ENCODE measurements at regions not wholly inside any gene's neighbourhood (a gene's known extent, or its start where the extent isn't known, plus 50 kb on each side); places are given as distances from the start of the nearest gene placed in this dataset.

DNA sequence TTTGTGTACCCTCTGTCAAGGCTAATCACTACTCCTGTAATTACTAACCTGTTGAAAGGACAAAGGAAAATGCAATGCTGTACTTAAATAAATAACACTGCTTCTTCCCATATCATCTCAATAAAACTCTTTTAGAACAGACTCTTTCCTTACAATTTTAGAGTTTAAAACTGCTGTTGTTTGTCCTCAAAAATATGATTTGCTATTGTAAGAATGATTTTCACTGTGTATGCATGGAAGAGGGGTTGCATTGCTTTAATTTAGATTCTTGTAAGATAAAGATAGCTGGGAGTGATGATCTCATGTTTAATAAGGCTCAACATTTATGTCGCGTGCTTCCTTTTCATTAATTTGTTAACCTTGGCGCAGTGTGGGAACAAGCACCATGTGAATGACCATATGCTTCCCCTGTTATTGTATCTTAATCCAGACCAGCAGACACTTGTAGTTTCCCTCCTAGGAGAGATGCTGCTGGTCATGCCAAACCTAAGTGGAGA, 89.8 kb upstream of the ATXN1 start:
- no peak for DNase-seq (ENCODE audit: low spot score)

DNA sequence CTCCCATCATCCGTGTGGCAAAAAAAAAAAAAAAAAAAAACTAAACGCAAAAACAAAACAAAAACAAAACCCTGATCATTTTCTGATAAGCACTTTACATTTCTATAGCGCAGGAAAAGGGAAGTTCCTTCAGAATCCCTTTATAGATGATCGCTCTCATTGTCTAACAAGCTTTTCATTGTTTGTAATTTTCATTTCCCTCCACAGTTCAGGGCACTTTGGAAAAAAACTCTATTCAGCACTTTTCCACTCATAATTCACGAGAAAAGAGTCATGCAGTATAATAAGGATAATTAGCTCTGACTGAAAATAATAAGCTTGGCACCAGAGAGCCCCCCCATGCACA, 89.4 kb upstream of the ATXN1 start:
- DNase-seq (ENCODE audit: low spot score), result no peak

DNA sequence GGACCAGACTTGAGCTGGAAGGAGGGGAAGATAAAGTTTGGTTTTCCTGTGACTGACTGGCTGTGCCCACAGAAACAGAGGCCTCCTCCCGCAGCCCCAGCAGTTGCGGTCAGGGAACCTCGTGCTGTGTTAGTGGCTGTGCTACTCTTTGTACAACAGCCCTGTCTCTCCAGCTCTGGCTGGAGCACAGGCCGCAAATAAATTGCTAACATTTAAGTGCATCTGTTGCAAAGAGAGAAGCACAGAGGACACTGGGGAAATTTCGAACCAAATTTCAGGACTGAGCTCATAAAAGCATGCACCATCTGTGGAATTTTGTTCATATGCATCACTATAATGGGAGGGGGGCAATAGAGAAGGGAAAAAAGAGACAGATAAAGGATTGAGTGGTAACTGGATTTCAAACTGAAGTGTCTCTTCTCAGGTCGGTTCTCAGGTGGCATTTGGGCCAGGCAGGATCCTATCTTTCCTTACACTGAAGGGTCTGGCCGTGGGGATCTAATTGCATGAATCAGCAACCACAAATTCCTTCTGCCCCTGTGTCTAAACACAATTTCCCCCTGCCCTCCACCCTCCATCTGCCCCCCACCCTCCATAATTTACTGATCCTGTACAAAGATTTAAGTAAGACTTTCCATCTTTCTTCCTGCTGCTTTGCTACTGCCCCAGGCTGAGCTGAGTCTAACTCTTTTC, 88.9 kb upstream of the ATXN1 start:
- DNase-seq (ENCODE audit: low spot score), result no peak

DNA sequence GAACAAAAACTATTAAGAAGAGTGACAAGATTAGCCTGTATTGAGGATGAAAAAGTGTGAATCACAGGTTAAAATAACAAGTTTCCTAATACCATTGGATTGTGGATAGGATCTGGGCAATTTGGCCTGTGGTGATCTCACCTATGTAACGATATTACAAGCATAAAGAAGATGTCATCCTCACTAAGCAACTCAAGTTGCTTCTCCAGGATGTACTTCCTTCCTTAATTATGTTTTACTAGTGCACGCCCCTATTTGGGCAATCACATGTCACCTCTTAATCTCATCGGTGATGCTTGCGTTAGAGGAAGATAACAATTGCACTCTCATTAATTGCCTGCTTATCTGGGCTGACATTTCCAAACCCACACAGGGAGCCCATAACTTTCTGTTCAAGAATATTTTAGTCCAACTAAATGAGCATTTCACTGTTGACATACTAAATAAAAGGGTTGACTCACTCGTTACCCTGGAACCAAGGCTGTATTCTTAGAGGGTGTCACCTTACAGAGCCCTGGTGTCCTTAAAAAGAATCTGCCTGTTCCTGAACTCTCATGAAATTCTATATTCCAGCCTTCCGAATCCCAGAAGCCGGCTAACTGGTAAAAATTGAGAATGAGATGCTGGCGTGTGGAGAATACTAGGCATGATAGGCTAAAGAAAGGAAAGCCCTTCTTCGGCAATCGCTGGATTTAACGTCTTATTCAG, 88.2 kb upstream of the ATXN1 start:
- DNase-seq (ENCODE audit: low spot score), result no peak

DNA sequence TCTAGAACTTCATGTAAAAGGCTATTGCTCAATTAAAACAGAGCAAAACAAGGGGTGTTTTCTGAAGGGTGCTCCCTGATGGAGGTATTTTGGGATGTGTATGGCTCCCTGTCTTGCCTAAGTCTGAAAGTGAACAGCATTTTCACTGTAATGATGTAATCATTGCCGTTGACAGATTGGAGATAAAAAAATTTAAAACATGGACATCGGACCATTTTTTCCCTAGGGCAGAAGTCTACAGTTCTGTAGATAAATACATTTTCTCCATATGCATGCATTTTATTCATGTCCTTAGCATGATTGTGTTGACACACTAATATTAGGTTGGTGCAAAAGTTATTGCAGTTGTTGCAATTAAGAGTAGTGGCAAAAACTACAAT, 85.1 kb upstream of the ATXN1 start:
- no peak for DNase-seq (ENCODE audit: low spot score)

DNA sequence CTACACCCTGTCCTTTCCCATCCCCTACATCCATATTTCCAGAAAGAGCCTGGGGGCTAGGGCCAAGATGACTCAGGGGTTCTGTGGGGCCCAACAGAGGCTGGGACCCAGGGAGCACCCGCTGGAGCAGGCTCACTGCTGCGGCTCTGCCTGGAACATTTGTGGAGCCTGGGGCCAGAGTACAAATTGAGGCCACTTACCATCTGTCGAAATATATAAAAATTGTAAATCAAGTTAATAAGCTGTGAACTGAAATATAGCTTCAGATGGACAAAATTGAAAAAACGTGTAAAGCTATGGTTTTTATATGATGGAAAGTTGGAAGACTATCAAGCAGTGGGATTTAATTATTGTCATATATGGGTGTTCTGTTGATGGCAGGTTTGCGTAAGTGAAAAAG, 82.9 kb upstream of the ATXN1 start:
- no peak for DNase-seq (ENCODE audit: low spot score)

DNA sequence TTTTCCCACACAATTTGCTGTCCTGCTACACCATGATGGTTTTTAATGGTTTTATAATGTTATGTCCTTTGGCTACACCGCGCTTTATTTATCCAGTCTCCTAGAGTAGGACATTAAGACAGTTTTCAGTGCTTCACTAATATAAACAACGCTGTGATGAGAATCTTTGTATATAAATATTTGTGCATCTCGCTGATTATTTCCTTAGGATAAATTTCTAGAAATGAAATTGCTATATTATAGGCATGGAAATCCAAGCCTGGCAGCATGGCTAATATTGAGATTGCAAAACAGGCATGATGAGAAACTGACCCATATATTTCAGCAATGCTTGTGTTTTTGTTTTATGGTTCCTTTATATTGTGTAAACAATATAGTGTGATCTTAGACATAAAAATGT, 81.4 kb upstream of the ATXN1 start:
- no peak for DNase-seq (ENCODE audit: low spot score)

DNA sequence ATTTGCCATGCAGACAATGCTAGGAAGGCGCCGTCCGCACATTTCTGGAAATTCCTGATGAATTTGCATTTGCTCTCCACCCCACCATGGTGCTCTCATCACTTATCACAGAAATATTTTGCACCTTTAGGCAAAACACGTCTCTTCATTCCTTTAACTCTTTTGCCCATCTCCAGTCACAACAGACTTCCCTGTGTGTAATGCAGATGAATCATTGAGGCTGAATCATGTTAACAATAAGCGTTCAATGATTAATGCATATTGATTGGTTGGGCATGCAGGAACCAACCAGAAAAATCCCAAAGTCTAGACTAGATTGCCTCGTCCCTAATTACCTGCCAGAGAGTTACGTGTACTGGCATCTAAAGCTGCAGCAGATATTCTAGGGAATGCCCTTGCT, 80.0 kb upstream of the ATXN1 start:
- no peak for DNase-seq (ENCODE audit: low spot score)

DNA sequence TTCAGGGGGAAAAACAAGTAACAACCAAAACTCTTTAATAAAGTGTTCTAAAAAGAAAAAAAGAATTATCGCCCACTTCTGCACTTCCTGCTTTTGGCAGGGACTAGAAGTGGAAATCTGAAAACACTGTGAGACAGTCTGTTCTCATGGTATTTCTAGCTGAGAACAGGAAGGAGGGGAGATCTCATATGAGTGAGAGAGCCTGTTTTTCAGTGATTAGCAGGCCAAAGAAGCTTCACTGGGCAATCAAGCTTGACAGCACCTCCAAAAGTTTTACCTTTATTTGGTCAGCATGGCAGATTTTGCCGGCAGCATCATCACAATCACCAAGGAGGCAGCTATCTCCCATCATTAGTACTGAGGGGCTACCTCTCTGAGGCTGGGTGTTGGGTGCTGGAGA, 79.5 kb upstream of the ATXN1 start:
- DNase-seq (ENCODE audit: low spot score), result no peak

DNA sequence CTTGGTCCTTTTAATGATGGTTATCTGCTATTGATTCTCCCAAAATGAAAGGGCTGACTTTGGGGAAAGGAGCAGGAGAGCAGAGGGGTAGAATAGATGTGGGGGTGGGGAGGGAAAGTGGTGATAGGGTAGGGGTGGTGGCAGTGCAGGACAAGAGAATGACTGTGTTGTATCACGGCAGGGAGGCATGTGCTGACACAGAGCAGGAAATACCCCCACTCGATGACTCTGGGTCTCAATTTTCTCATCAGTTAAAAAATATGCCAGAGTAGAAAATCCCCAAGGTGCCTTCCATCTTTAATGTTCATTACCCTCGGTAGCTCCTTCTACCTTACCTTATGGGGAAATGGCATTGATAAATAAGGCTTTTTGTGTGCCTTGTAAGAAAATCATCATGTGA, 79.0 kb upstream of the ATXN1 start:
- no peak for DNase-seq (ENCODE audit: low spot score)

DNA sequence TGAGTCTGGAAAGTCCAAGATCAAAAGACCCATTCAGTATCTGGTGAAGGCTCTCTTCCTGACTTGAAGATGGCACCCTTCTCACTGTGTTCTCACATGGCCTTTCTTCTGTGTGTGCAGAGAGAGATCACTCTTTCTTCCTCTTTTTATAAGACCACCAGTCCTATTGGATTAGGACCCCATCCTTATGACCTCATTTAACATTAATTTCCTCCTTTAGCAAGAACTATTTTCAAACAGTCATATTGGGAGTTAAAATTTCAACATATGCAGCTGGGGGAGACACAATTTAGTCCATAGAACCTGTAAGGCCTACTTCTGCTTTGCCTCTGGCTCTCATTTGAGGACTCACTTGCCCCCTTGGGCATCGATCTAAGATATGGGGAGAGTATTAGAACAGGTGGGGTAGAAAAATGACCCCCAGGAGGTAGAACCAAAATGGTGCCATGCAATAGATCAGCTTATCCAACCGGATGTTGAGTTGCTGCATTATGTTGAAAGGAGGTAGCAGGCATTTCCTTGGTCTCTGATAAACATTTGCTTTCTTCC, 78.4 kb upstream of the ATXN1 start:
- no peak for DNase-seq (ENCODE audit: low spot score)

DNA sequence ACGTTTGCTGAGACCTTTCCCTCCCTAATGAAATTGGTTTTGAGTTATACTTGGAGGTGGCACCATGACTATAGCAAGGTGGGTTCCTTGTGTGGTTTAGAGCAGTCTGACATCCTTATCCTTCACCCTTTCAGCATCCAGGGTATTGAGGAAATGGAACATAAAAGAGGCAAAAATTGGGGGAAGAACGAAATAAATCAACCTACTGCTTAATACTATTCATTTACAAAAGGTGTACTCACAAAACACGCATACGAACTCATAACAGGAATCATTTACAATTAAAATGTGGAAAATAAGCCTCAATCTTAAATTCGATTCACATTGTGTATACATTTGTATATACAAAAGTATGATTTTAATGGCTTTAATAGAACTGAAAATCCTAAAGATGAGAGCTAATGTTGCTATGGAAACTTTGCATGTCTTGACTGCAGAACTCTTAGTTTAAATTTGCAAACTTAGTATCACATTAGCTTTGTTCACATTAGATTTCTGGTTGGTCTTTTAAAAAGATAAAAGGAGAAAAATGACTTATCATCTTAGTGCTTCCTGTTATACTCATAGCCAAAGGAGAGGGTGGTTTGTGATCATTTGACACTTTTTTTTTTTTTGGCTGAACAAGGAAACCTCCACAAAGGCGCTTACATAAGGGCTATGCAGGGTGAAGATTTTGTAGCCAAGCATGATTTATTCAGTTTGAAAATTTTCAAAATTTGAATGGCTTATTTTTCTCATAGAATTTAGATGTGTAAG, 76.1 kb upstream of the ATXN1 start:
- DNase-seq (ENCODE audit: low spot score), result no peak

DNA sequence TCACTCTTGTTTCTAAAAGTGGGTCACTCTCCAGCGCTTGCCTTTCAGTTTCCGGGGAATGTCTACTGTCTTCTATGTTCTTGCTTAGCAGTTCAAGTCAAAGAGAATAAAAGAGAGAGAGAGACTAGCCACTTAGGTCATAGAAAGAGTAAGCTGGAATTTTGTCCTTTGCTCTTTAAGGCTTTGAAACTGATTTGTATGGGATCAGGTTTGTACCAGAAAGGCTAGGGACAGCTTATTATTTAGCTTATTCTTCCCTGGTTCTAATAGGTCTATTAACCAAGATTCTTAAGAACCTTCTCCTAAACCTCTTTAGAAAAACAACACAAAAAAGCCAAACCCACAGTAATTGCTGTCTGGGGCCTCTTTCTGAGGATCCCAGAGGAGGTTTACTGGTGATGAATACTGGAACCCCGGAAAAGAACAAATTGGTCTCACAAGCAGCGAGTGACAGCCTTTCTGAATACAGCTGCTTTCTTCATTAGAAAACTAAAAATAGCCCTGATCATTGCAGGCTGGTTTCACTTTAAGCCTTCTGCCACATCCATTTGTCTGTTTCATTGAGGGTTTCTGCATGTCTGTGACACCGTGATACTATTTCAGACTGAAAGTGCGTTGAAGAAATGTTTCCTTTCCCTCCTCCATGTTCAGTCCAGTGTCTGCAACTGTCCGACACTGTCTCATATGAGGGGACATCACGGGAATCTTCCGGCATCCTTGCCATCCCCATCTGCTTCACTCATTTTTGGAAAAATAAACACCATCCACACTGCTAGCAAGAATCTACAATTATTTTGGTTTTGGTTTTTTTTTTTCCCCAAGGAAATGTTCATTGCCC, 75.1 kb upstream of the ATXN1 start:
- no peak for DNase-seq (ENCODE audit: low spot score)

DNA sequence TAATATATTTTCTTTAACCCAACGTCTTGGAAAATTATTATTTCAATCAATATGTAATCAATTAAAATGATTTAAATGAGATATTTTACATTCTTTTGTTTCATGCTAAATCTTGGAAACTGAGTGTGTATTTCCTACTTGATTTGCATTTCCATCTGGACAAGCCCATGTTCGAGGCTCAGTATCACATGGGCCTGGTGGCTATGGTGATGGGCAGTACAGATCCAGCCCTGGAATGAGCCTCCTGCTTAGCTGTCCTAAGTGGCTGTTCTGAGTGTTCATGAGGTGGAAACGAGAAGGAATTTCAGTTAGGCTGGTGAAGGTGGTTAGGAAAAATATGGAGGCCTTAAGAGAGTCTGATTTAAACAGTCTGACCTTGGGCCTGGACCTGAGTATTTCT, 73.0 kb upstream of the ATXN1 start:
- DNase-seq (ENCODE audit: low spot score), result no peak

DNA sequence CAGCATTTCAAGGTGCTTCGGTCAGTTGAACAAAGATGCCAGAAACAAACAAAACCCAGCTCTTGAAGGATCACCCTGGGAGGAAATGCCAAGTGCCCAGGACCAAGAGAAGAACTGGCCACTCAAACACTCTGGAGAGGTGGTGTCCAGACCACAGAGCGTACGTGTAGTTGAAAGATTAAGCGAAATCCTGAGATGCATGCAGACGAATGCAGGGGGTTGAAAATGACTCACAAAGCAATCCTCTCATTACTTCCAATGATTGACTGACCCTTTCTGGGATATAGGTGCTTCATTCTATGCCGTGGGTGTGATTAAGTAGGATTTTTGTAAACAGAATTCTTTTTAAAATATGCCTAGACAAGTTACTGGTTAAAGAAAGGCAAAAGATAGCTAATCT, 71.5 kb upstream of the ATXN1 start:
- DNase-seq (ENCODE audit: low spot score), result no peak

DNA sequence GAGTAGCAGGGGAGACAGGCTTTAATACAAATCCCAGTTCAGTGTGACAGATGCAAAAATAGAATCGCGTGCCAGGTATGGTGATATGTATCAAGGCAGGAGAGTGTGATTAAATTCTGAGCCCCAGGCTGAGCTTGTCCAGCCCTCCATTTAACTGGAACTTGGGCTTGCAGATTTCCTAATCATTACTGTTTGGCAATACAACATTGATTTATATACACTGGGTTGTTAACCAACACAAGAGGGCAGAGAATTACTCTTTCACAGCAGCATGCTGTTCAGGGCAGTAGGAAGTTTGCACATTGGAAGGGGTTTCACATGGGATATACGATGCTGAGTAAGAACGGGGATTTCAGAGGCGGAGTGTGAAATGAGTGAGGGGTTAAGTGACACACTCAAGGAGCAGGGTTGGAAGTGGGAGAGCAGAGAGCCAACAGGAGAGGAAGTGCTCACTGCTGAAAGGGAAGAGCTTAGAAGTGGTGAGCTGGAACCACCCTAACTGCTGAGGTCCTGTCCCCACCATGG, 70.8 kb upstream of the ATXN1 start:
- no peak for DNase-seq (ENCODE audit: low spot score)

DNA sequence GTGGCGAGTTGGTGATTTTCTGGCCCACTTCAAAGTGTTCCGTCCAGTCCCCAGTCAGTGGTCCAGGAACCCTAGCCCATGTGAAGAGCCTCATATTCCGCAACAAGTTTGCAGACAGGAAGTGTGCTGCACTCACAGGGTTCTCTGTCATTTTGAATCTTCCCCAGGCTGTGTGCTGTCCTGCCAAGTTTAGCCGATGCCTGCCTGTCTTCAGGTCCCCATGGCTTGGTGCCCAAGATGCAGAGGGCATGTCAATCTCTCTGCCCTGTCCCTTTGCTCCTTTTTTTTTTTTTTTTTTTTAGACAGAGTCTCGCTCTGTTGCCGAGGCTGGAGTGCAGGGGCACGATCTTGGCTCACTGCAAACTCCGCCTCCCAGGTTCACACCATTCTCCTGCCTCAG, 69.9 kb upstream of the ATXN1 start:
- DNase-seq (ENCODE audit: low spot score), result no peak

DNA sequence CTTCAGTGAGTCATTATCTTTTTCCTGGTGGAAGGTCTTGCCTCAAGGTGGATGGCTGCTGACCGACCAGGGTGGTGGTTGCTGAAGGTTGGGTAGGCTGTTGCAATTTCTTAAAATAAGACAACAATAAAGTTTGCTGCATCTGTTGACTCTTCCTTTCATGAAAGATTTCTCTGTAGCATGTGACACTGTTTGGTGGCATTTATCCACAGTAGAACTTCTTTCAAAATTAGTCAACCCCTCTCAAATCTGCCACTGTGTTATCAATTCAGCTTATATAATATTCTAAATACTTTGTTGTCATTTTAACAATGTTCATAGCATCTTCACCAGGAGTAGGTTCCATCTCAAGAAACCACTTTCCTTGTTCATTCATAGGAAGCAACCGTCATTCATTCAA, 66.8 kb upstream of the ATXN1 start:
- no peak for DNase-seq (ENCODE audit: low spot score)

DNA sequence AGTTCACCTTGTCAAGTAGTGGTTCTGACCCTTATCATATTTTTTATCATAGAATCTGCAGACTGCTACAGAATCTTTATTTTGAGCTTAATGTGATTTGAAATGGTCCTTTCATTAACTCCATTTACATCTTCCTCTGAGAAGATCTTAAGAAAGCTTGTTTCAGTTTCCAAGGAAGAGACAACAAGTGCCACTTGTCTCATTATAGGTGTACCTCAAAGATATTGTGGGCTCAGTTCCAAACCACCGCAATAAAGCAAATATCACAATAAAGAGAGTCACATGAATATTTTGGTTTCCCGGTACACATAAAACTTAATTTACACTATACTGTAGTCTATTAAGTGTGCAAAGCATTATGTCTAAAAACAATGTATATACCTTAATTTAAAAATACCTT, 66.4 kb upstream of the ATXN1 start:
- no peak for DNase-seq (ENCODE audit: low spot score)

DNA sequence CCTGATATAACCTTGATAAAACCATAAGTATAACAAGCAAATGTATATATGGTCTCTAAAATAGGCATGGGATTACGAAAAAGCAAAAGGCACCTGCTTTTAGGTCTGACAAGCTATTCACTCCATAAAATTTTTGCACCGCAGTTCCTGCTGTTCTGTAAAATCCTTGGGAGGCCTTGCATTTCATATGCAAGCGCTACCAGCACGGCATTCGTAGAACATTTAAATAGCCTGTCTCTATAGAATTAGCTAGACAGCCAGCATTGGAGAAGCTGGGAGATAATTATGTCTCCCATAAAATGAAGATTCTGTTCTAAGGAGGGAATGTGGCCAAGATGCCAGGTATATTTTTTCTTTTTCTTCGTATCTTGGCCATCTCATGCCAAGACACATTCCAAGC, 64.5 kb upstream of the ATXN1 start:
- no peak for DNase-seq (ENCODE audit: low spot score)

DNA sequence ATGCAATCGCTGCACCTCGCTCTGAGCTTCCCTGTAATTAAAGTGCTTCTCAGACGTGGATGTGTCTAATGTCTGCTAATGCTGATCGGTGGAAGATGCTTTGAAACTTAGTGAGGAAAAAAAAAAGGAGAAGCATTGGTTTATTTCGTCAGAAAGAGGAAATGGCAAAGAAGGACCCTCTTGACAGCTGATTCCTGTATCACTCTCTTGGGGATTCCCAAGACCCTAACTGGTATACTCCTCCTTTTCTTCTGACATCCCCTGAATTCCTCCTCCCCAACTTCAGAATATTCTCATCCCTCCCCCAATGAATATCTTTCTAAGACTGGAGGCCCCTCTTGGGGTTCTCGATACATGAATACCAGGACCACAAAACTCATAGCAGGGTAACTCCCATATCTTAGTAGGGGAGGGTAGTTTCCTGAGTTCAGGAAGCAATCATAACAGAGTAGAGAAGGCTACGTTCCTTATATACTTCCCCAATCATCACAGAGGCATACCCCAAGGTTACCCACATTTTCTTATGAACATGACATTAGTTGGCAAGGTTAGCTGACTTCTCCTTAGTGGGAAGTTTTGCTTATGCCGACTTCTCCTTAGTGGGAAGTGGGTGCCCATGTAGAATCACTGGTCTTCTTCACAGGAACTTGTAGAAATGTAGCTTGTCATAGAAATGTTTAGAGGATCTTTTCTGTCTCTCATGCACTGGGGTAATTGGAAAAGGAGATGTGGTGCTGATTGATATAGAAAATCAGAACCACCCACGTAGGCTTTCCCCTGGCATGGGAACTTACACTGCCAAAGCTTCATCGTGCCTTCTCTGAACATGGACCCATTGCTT, 63.8 kb upstream of the ATXN1 start:
- DNase-seq (ENCODE audit: low spot score), result no peak

All from HuH-7.5 (cell line).